ELF-1 (cell line): ENCODE measurements at regions not wholly inside any gene's neighbourhood (a gene's known extent, or its start where the extent isn't known, plus 50 kb on each side); places are given as distances from the start of the nearest gene placed in this dataset.
"Not testable (repeated sequence)": the region's sequence is repeated elsewhere in the genome, so short reads cannot be mapped to it uniquely, and the experiment has no call there.

Experiments used
- DNase-seq: peaks from one replicate; pipeline ENCODE4 v3.0.0-alpha.2; 2016; ENCODE audit warnings: low read depth, low spot score

DNA sequence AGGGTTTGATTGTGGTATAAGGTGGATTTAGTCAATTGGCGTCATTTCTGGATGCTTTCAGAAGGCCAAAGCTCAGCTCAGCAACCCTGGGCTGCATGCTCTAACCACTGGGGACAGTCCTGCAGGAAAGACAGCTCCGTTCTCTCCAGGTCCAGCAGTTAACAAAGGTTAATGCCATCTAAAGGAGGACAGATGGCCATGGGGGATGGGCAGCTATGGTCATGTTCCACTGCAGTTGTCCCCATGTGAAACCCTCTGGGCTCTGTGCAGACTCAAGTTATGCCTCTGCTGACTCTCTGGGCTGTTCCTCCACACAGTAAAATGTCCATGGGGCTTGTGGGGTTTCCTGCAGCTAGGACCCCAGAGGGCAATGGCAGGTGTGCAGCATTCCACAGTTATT is 562.1 kb upstream of the ADGRL3 start:
- DNase-seq, result no peak

DNA sequence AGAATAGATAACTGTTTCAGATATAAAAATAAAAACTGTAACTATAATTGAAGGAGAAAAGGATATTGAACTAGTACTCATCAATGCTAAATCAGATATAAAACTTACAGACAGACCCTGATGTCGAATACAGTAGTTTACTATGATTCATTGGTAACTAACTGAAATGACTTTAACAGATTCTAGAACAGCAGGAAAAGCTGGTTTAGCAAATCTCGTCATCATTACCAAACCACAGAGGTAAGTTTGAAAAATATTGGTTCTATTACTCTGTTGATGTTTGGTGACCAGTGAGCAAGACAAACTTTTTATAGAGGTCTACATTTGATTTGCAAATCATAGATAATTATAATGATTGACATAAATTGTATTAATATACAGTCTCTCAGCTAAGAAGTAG is 551.4 kb upstream of the ADGRL3 start:
- no peak for DNase-seq

DNA sequence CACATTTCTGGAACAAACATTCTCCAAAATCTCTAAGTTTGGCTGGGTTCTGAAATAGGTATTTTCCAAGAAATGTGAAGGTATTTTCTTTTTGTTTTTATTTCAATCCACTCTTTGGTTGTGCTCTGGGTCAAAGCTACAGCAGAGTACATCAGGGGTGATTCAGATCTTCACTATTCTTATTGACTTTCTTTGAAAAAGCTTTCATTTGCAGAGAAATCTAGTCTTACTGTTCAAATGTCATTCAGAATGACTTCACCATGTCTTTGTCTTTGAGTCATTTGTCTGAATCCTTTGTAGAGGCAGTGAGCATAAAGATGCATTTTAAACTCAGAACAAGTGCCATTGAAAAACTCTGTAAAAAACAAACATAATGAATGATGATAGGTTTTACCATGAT is 547.2 kb upstream of the ADGRL3 start:
- DNase-seq, result no peak

DNA sequence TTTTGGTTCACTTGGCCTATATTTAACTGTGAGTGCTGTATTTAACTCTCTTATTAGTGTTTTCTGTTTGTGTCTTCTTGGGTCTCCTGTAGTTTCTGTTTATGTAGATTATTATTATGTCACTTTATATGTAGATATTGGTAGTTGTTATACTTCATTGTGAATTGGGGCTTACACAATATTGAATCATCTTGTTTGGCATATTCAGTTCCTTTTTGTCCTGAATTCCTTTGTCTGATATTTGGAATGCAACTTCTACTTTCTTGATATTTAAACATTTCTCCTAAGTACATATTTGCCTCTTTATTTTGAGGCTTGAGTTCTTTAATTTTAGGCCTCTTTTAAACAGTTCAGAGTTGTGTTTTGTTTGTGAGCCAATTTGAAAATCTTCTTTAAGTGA is 544.8 kb upstream of the ADGRL3 start:
- DNase-seq, result no peak

DNA sequence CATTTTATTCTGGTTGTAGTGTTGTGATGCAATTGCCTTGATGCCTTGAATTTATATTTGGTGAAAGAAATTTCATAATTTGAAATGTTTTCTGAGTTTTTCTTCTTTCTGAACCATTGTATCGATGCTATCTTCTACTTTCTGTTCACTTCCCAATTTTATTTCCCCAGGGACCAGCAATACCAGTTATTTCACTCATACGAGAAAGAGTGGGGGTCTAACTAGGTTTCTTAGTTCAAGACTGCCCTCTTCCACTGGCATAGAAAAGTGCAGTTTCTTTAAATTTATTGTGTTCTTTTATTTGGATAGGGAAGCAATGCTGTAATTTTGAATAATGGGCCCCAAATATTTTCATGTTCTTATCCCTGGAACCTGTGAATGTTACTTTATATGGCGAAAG is 544.0 kb upstream of the ADGRL3 start:
- DNase-seq, result no peak

DNA sequence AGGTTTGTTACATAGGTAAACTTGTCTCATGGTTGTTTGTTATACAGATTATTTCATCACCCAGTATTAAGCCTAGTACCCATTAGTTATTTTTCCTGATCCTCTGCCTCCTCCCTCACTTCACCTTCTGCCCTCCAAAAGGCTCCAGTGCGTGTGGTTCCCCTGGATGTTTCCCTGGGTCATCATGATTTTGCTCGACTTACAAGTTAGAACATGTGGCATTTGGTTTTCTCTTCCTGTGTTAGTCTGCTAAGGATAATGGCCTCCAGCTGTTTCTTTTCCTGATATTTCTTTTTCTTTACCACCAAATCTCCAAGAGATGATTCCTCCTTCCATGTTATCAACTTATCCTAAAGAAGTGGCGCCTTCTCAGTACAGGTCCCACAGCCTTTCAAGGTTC is 543.1 kb upstream of the ADGRL3 start:
- DNase-seq, result no peak

DNA sequence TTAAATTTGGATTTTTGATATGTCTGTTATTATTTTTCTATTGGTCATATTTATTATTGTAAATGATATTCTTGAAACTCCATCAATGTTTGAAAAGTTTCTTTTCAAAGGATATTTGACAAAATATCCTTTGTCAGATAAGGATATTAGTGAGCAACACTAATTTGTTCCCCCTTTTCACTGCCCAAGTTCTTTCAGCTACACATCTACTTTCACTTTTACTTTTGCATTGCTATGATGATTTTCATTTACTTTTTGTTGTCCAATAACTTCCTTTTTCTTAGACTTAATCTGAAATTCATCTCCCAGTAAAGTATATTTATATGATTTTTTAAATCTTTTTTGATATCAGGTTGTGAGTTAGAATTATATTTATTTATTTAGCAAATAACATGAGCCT is 542.3 kb upstream of the ADGRL3 start:
- no peak for DNase-seq

DNA sequence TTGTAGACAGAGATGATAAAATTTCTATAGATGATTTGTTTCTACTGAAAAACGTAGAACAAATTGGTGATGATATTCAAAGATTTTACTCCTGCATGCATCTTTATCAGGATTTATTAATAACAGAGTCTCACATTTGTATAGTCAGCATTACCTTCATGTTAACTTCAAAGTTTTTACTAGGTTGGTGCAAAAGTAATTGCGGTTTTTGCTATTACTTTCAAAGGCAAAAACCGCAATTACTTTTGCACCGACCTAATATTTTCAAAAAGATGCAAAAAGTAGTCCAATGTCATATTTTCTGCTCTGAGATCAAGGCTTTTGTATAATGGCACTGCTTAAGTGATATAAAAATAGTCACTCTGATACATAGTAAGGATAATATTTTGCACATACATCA is 536.4 kb upstream of the ADGRL3 start:
- no peak for DNase-seq

DNA sequence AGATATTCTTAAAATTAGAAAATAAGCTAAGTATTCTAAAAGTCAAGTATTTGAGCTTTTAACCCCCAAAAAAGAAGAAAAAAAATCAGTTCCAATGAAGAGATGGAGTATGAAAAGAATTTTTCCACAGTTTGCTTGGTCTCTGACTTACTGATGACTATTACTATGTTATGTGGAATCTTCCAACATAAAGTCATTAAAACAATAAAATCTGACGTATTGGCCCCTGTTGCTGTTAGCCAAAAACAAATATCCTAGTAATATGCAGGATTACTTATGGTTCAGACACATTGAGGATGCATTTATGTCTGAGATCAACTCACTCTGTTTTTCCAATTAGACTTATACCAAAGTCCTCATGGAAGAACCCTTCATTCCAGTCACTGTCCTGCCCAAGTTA is 517.2 kb upstream of the ADGRL3 start:
- DNase-seq, result no peak

DNA sequence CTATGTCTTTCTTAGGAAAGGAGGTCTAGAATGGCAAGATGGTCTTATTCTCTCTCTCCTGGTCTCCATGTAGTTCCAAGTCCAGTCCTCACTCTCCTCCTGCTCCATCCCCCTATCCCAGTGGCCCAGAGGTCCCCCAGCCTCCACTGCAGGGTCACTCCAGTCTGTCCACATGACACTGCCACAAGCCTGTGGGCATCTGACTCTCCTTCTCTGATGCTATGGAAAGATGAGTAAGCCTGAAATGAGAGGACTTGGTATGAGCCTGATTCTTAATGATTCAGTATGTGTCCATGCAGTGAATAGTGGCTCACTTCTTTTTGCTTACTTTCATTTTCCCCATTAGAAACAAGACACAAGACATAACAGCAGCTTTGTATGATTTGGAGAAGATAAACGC is 516.8 kb upstream of the ADGRL3 start:
- DNase-seq, result no peak

DNA sequence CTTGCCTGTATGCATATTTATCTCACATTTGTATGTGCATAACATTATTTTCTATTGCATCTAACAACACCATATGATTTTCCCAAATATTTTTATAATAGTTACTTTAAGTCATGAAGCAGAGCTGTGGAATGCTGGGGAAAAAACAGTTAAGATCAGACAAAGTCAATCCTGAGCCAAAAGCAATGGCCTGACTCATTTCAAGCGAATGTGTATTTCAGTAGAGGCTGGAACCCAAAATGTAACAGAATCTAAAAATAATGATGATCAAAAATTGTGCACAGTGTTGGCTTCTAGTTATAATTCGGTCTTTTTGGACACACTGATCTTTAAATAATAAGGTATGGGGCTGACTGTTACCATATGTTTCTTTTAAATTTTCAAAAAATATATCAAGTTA is 516.2 kb upstream of the ADGRL3 start:
- DNase-seq, result no peak

DNA sequence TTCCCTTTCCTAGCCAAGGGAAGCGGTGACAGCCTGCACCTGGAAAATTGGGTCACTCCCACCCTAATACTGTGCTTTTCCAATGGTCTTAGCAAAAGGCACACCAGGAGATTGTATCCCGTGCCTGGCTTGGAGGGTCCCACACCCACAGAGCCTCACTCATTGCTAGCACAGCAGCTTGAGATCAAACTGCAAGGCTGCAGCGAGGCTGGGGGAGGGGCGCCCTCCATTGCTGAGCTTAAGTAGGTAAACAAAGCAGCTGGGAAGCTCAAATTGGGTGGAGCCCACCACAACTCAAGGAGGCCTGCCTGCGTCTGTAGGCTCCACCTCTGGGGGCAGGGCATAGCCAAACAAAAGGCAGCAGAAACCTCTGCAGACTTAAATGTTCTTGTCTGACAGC is 504.1 kb upstream of the ADGRL3 start:
- not testable (repeated sequence) for DNase-seq

DNA sequence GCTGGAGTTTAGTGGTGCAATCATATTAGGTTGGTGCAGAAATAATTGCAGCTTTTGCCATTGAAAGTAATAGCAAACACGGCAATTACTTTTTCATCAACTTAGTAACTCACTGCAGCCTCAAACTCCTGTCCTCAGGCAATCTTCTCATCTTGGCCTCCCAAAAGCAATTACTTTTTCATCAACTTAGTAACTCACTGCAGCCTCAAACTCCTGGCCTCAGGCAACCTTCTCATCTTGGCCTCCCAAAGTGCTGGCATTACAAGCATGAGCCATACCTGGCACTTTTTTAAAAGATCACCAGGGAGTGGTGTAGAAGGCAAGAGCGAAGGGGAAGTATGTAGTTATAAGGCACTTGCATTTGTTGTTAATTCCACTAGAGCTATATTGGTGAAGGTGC is 491.1 kb upstream of the ADGRL3 start:
- DNase-seq, result no peak

DNA sequence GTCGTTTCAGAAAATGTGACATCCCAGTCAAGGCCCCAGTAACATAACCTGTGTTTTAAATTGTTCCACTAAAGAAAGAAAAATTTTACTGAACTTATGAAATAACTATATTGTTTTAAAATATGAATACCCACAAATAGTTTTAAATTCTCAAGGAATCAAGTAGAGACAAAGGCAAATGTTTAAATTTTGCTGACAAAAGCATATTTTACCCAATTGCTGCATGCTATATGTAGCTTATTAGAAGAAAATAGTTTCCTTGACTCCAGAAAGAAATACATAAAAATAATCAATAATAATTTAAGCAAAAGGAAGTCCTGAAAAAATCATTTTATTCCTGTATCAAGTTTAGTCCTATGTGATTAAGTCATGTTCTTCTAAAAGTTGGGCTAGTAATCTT is 481.3 kb upstream of the ADGRL3 start:
- no peak for DNase-seq

DNA sequence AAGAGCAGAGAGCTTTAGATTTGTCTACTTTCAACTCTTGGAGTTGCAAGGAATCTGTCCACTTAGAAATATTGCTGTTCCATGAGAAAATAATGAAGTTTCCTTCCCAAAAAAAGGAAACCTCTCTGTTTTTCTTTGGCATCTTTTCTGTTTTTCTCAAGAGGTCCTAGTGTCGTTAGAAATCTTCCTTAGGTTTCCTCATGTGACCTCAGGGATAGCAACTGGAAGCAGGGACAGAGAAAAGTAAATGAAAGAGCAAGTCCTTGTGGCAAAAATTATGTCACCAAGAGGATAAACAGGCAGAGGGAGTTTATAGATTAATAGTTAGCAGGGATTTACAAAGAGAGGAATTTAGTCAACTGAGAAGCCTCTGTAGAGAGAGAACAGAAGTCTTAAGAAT is 478.4 kb upstream of the ADGRL3 start:
- DNase-seq, result no peak

DNA sequence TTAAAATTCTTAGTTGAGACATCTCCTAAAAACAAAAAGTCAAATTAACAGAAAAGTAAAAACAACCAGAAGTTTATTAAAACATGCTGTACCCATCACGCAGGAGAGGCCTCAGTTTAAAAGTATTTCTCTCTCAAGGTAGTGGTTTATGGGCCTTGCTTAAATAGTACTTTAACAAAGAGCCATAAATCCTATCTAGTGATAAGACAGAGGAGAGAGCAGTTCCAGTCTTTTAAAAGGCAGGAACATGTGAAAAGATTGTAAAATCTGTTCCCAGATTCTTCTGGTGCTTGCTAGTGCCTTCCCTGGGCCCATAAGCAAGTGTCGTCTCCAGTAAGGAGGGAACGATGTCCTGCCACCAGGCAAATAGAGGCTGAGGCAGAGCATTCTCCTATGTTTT is 476.3 kb upstream of the ADGRL3 start:
- no peak for DNase-seq

DNA sequence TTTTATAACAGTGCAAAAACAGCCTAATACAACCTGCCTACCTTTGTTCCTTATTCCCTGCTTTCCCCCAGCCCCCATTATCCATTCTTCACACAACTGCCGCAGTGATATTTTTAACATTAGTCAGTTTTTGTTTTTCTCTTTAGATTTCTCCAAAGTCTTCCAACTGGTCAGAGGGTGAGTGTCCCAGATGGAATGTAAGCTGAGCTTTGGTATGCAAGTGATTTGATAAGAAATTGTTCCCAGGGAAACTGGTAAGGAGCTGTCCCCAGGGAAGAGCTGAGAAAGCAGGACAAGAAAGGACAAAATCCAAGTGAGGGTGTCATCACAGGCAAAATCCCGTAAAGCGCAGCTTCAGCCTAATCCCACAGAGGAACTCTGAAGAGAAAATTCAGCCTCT is 475.5 kb upstream of the ADGRL3 start:
- peak; percentile 57 for DNase-seq

DNA sequence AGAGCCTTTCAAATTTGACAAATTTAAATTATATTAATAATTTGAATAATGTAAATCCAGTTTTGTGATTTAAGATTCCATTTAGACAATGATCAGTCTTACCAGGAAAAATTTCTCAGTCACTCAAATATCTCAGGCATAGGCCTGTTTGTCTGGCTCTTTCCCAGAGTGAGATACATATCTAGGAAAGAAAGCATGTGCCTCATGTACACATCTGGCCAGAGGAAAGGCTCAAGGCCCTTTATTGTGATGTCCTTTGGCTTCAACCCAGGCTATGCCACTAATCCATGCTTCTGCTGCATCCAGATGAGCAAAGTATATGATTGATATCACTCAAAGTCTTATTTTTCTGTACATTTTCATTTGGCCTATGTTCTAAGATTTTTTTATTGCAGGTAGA is 473.3 kb upstream of the ADGRL3 start:
- no peak for DNase-seq

DNA sequence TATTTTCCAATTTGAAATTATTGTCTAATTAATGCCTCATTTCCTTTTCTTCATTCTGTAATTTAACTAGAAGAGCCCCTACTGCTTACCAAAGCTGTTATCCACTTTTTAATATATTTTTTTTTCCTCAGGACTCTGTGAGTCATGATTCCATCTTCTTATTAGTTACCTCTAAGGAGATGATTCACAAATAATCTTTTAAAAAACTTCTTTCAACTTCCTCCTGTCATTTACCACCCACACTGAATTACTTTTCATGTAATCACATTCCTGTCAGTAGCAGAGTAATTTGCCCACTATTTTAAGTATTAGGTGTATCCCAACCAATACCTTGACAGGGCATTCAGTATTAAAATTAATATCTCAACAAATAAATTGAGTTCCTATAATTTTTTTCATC is 470.9 kb upstream of the ADGRL3 start:
- DNase-seq, result no peak

DNA sequence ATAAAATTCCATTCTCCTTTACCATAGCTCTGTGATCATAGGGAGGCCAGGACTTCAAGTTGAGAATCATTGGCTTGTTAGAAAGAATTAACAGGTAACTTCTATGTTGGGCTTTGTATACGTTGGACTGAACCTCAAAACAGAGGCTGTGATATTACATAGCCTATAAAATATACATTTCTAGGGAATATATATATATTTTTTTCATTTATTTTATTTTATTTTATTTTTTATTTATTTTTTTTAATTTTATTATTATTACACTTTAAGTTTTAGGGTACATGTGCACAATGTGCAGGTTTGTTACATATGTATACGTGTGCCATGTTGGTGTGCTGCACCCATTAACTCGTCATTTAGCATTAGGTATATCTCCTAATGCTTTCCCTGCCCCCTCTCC is 470.4 kb upstream of the ADGRL3 start:
- DNase-seq, result not testable (repeated sequence)

DNA sequence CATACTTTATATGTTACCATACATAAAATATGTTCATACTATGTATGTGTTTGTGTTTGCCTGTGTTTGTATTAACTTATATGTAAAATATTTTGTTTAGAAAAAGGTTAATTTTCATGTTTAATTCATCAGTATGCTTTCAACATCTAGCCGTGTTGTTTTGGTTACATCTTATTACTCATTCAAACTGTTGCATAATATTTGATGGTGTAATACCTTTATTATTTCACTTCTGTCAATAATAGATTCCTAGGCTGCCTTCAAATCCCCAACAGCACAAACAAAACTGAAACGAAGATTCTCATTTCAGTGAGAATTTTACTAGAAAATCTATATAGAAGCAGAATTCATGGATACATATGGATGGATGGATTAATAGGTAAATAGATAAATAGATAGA is 462.3 kb upstream of the ADGRL3 start:
- no peak for DNase-seq

DNA sequence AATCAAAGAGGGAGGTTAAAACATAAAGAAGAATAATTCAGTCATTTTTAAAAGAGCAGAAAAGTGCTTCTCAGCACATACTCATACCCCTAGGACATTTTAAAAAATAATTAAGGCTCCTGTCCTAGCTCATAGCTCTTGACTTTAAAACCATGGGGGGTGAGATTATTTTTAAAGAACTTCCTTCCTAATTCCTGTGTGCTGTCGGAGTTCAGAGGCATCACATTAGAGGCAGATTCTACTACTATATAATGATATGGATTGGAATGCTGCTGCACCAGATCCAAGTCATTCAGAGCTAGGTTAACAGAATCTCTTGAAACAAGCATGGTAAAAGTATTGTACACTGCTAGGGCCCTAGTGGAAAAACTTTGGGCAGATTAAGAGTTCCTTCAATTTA is 456.5 kb upstream of the ADGRL3 start:
- DNase-seq, result no peak

DNA sequence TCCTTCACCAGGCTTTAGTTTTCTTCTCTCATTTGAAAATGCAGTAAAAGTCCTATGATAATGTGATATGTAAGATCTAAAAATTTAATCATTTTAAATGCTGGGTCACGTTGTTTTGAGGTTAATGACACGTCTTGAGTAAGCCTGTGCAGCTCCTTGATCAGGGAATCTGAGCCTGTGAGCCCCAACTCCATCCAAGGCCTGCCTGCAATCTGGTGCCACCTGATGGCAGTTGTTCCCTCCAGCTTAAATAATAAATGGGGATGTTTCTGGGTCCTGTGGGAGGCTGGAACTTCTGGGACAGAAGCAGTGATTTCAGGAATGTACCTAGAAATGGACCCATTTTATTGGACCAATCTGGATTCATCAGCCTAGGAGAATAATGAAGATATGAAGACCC is 455.4 kb upstream of the ADGRL3 start:
- no peak for DNase-seq

DNA sequence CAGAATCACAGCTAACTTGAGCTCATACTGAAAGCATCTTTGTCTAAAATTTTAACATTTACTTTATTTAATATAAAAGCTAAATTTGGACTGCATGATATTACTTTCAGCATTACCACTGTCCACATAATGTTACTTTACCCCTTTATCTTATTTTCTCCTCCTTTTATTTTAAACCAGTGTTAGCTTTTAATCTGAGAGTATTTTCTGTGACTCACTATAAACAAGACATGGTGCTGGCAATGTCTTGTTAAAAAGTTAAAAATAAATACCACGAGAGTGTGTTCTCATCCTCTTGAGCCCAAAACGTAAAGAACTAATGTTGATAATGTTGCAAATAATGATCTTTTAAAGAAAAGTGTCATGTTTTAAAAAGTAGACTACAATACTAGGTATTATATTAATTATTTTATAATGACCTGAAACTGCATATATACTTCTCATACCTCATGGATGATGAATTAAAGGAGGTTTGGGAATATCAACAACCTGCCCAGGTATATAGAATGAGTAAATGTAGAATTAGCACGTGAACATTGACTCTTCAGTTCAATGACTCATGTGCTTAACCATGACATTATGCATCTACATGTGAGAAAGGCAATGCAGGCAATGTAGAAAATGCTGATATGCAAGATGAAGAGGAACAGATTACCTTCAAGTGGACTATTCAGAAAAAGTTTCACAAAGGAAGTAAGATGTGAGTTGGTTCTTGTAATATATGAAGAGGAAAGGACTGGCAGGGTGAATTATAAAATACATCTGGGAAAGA is 454.1 kb upstream of the ADGRL3 start:
- no peak for DNase-seq
